Stimulated activated CD4-positive, alpha-beta T cell treated with anti-CD3 and anti-CD28 coated beads, TNF-alpha, amount 100 ng/mL, for 1 hour (primary cell): ENCODE measurements at regions not wholly inside any gene's neighbourhood (a gene's known extent, or its start where the extent isn't known, plus 50 kb on each side); places are given as distances from the start of the nearest gene placed in this dataset.

Experiments
- DNase-seq, 3 donors: peaks; one replicate each; pipeline ENCODE4 v3.0.0-alpha.2; 2020; ENCODE audit warnings: low read depth in 3 of 3, low spot score in 1 of 3

DNA sequence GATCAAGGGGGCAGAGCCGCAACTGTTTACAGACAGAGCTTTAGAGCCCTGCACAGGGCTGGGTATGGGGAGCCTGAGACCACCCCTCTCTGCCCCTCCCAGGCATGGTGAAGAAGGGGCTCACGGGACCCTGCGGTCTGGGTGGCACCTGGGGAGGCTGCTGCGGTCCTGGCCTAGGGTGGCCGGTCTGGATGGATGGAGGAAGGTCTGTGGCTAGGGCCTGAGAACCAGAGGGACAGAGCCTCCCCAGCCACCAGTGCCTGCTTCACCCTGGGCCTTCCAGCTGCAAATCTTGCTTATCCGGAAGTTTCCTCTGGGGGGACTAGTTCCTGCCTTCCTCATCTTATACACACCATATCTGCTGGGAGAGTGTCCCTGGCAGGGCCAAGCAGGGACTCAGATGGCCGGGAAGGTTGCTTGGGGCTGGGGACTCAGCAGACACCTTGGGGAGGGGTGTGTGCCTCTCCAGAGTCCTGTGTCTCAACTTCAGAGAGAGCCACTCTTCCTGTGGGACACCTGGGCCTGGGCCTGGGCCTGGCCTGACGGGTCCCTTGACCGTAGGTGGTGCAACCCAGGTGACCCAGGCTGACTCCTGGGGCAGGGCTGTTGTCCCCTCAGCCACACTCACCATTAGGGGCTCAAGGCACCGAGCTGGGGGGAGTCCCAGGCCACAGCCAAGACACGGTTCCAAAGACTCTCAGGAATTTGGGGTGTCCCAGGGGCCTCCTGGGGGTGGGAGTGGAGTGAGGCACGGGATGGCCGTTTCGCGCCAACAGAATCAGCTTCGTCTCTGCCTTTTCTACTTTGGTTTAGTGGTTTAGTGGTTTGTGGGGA lies 52.0 kb upstream of the ACTRT2 start:
- no peak for DNase-seq

- no peak for DNase-seq
Observed at GRCh38 chr1:2969845-2970291, 51.4 kb upstream of the ACTRT2 start.

DNA sequence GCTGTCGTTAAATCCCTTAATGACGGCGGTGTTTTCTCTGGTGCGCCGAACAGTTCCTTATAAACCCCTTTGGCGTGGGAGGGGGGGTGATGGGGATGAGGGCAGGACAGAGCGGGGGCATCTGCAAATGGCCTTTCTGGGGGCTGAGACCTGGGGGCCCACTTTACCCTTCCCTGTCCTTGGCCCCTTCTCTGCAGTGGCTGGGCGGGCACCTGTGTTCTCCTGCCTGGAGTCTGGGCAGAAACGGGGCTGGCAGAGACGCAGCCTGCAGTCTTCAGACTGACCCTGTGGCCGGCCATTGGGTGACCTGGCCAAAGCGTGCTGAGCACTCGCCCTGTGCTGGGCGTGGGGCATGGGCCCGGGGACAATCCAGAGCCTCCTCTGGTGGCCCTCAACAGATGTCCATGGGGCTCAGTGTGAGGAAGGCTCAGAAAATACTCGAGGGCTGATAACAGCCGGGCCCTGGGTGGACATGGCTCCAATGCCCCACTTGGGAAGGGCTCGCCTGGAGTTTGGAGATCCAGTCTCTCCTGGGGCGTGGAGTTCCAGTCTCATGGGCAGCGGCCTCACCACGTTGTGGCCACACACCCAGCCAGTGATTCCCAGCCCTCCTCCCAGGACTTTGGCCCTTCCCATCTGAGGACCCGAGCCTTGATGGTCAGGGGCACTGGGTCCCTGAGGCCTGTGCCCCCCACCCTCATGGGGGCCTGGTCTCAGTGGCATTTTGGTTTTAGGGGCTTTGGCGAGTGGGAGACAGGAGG lies 50.8 kb upstream of the ACTRT2 start:
- no peak for DNase-seq

- no peak for DNase-seq
Observed at GRCh38 chr1:2971101-2971501, 50.2 kb upstream of the ACTRT2 start.
